Ammon's horn (tissue), 1 donor: ENCODE measurements at regions not wholly inside any gene's neighbourhood (a gene's known extent, or its start where the extent isn't known, plus 50 kb on each side); places are given as distances from the start of the nearest gene placed in this dataset.
"Not testable (repeated sequence)": the region's sequence is repeated elsewhere in the genome, so short reads cannot be mapped to it uniquely, and the experiment has no call there.

ENCODE experiments used
- DNase-seq: peaks from one replicate; pipeline ENCODE4 v3.0.0-alpha.2; 2016; ENCODE audit warnings: low spot score

- DNase-seq: no peak
These were observed 122.8 kb downstream of the ZNF365 start for GRCh38 chr10:62496925-62497324.

- DNase-seq: no peak
These were observed 124.1 kb downstream of the ZNF365 start for GRCh38 chr10:62498271-62498670.

- not testable (repeated sequence) for DNase-seq
These were observed 125.9 kb downstream of the ZNF365 start for GRCh38 chr10:62500116-62500515.

GRCh38 chr10:62501547-62501946 lies 127.4 kb downstream of the ZNF365 start:
- no peak for DNase-seq

GRCh38 chr10:62502995-62503613 lies 128.9 kb downstream of the ZNF365 start:
- DNase-seq: no peak

DNA sequence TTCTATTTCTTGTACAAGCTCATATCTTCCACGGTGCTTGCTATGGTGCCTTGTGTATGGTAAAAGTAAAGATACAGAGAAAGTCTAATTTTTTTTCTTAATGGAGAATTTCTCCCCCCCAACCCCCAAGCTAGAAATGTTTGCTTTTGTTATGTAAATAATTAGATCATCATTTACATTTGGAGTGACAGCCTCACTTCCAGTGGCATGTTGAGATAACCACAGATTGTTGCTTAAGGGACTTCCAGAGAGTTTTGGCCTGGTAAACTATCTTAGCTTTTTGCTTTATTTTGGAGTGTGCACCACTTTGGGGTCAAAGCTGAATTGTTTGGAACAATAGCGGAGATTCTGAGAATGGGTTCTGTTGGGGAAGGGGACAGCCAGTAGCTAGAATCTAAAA lies 129.7 kb downstream of the ZNF365 start:
- DNase-seq: no peak

DNA sequence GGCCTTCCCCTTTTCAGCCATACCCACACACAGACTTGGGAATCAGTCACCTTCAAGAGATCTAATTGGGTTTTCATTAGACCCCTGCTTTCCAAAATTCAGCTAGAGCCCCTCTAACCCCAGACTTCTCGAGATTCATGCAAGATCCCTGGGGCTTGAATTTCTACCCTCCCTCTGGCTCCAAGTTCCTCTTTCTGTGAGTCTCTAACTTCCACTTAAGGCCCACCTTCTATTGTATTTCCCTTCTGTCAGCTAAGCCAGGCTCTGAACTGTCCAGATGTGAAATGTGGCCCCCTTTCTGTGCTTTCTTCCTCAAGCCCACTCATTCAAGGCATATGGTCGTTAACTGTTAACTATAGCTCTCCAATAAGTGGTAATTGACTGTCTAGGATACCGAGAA lies 132.2 kb downstream of the ZNF365 start:
- DNase-seq: no peak

DNA sequence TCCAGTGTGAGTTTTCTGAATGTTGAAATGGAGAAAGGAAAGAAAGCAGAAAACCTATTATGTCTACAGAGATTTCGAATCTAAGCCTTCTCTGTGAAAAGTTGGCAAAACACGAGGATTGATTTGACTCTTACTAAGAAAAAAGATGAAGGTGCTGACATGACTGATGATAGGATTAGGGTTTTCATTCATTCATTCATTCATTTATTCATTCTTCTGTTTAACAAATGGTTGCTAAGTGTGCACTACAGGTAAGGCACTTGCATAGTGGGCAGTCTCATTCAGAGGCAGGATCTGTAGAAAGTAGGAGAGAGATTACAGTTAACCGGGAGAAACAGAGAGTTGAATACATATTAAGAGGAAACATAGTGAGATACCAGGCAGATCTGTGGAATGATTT lies 137.1 kb downstream of the ZNF365 start:
- no peak for DNase-seq

DNA sequence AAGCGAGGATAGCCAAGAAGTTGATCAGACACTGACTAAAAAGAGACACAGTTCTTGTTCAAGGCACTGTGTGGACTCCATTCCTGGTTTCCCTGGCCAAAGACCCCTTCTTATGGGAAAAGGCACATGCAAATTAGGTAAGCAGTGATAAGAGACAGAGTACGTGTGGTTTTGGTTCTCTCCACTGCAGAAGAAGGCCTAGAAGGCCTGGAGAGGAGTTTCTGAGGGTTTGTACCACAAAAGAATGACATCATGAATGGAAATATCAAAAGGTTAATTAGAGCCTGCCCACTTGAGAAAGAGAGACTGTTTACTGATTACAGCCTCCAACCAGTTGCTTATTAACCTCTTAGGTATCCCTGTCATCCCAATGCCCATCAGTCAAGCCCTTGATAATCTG lies 137.5 kb downstream of the ZNF365 start:
- DNase-seq: no peak

- no peak for DNase-seq
These were observed 138.7 kb downstream of the ZNF365 start for GRCh38 chr10:62512732-62513475.

DNA sequence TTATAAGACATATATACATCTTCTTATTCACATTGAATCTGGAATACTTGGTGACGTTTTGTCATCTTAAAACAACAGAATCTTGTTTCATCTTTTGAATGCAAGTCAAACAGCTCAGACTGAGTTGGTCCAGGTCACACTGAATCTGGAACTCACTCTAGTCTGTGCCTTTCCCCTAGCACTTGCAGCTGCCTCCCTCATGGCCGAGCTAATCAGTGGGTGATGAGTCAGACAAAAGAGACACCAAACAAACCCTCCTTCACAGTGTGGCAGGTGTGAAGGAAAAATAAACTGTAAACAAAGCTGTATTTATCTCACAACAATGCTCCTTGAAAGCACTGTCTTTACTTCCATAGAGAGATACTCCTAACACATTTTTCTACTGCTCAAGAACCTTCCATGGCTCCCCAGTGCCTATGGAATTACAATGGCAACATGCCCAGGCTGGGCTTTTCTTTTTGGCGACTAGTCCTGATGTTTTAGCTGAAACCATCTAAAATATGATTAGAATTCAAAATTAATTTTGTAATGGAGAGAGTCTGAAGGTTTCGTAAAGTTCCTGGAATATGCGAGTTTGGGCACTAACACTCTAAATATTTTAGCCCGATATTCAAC lies 140.0 kb downstream of the ZNF365 start:
- no peak for DNase-seq

- DNase-seq: no peak
These were observed 143.1 kb downstream of the ZNF365 start for GRCh38 chr10:62517252-62517651.

- no peak for DNase-seq
These were observed 153.1 kb downstream of the ZNF365 start for GRCh38 chr10:62527019-62527827.

- no peak for DNase-seq
These were observed 154.3 kb downstream of the ZNF365 start for GRCh38 chr10:62528441-62528840.

- no peak for DNase-seq
These were observed 155.2 kb downstream of the ZNF365 start for GRCh38 chr10:62529396-62529795.

GRCh38 chr10:62534031-62534430 lies 159.9 kb downstream of the ZNF365 start:
- no peak for DNase-seq

DNA sequence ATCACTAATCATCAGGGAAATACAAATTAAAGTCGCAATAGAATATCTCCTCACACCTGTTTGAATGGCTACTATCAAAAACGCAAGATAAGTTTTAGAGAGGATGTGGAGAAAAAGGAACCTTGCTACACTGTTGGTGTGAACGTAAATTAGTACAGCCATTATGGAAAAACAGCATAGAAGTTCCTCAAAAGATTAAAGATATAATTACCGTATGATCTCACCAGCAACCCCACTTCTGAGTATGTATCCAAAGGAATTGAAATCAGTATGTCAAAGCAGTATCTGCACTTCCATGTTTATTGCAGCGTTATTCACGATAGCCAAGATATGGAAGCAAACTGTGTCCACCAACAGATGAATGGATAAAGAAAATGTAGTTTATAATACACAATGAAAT lies 164.4 kb downstream of the ZNF365 start:
- no peak for DNase-seq

DNA sequence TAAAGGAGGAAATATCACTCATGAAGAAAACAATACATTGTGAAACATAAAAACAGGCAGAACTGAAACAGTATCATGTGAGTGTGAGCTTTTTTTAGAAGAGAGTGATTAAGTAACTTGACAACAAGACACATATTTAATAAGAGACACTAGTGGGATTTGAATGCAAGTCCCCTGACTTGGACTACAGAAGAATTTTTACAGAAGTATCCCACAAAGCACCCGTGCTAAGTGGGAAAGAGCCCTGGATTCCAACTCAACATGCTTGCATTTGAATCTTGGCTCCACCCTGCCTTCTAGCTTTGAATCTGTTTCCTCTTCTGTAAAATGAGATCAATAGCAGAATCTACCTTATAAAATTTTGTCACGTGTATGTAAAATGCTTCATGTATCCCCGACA lies 166.2 kb downstream of the ZNF365 start:
- no peak for DNase-seq

- DNase-seq: no peak
These were observed 167.6 kb downstream of the ZNF365 start for GRCh38 chr10:62541811-62542210.

- DNase-seq: no peak
These were observed 169.6 kb downstream of the ZNF365 start for GRCh38 chr10:62543571-62544355.

DNA sequence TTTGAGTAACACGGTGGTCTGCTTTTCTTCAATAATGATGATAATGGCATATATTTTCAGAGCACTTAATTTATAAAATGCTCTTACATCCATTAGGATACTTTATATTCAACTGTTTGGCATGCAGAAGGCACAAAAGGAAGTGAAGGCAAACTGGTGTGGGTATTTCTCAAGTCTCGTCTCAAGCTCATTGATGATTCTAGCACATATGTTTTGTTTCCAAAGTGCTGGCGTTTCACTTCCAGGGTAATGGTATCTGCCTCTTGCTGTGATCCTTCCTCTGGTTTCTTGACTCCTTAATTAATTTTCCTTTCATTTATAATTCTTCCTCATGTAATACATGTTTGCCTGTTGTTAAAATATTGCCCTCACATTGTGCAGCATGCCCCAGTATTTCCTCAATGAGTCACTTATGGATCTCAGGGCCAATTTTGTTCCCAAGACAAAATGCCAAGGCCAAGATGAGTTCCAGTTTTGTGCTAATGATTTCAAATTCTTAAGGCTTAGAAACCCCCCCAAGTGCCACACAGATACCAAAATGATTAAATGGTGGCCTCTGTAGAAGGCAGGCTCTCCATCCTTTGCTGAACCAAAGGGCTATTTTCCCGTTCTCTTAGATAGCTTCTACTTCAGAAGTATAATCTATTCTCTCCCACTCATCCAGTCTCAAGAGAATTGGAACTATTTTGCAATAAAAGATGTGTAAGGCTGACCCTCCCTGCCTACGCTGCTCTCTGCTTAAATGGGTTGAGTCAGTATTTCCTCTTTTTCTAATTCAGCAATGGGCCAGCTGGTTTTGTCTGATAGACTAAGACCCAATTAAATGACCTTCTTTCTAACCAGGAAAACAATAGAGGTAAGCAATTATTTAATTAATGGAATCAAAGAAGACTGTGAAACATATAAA lies 171.2 kb downstream of the ZNF365 start:
- DNase-seq: no peak
